CD4-positive, alpha-beta T cell (primary cell): ENCODE measurements at regions not wholly inside any gene's neighbourhood (a gene's known extent, or its start where the extent isn't known, plus 50 kb on each side); places are given as distances from the start of the nearest gene placed in this dataset.

ENCODE experiments used
- ATAC-seq: fragments of 200-7000 bp; cut with Tn5 transposase; one replicate; pipeline ENCODE4 v1.10.0; 2022; ENCODE audit warnings: mild to moderate bottlenecking; ENCODE audit not compliant: poor library complexity
- CTCF ChIA-PET: fragments of 350-600 bp; sonication (Branson Sonifier 250); formaldehyde crosslinking; loops from one replicate; lab custom pipeline; 2021; ENCODE audit warnings: antibody characterized with exemption, inconsistent platforms; lab: Charles Lee
- POLR2A ChIA-PET: fragments of 350-600 bp; sonication (Branson Sonifier 250); formaldehyde crosslinking; loops from one replicate; lab custom pipeline; 2021; ENCODE audit warnings: antibody characterized with exemption, inconsistent platforms; lab: Charles Lee
- DNase-seq, 14 experiments: peaks; one replicate each; pipeline ENCODE4 v3.0.0-alpha.2; 2013 to 2020; ENCODE audit warnings: mixed read lengths in 2 of 14
- H3K27ac ChIP-seq, 2 donors: one replicate each; pipeline versions ENCODE4 v1.5.1 to v1.7.0; 2013; ENCODE audit warnings: low read length in 2 of 2, low read depth in 1 of 2, mild to moderate bottlenecking in 1 of 2
- H3K27me3 ChIP-seq, 2 experiments: 1 replicate in 1 of 2; 2 replicates in 1 of 2; pipeline versions ENCODE4 v1.6.1 to v1.7.0; 2013; ENCODE audit warnings: low read length in 2 of 2, control low read depth in 1 of 2, mild to moderate bottlenecking in 1 of 2, moderate library complexity in 1 of 2; ENCODE audit not compliant: insufficient read depth in 2 of 2, control insufficient read depth in 1 of 2
- H3K36me3 ChIP-seq: one replicate; pipeline ENCODE4 v1.6.1; 2013; ENCODE audit warnings: low read length, control low read depth; ENCODE audit not compliant: insufficient read depth
- H3K4me1 ChIP-seq: one replicate; pipeline ENCODE4 v1.6.1; 2013; ENCODE audit warnings: low read length, control low read depth; ENCODE audit not compliant: insufficient read depth
- H3K4me3 ChIP-seq: one replicate; pipeline ENCODE4 v1.5.1; 2013; ENCODE audit warnings: mild to moderate bottlenecking, low read length, moderate library complexity
- H3K9me3 ChIP-seq, 2 experiments: 1 replicate in 1 of 2; 2 replicates in 1 of 2; pipeline versions ENCODE4 v1.6.1 to v1.7.0; 2013; ENCODE audit warnings: low read length in 2 of 2, mild to moderate bottlenecking in 2 of 2, control low read depth in 1 of 2, moderate library complexity in 1 of 2; ENCODE audit not compliant: control insufficient read depth in 1 of 2, insufficient read depth in 1 of 2
- H3K27ac Mint-ChIP-seq: one replicate; pipeline ENCODE4 v1.8.0; 2020; ENCODE audit warnings: mixed read lengths
- H3K27me3 Mint-ChIP-seq: one replicate; pipeline ENCODE4 v1.8.0; 2021; ENCODE audit warnings: mixed read lengths
- H3K36me3 Mint-ChIP-seq: one replicate; pipeline ENCODE4 v1.8.0; 2021; ENCODE audit warnings: low read depth, mixed read lengths
- H3K4me1 Mint-ChIP-seq: one replicate; pipeline ENCODE4 v1.8.0; 2021; ENCODE audit warnings: low read depth, mixed read lengths
- H3K4me3 Mint-ChIP-seq: one replicate; pipeline ENCODE4 v1.8.0; 2020; ENCODE audit warnings: mild to moderate bottlenecking, mixed read lengths
- H3K9me3 Mint-ChIP-seq: one replicate; pipeline ENCODE4 v1.8.0; 2020; ENCODE audit warnings: mixed read lengths
- CTCF ChIP-seq: fragments of 200-600 bp; IDR thresholded peaks from one replicate; pipeline ENCODE4 v1.8.0; 2022; ENCODE audit warnings: antibody characterized with exemption, mild to moderate bottlenecking
- intact Hi-C, 2 experiments: fragments of 100-400 bp; cut with DNase I in 1 of 2; cut with micrococcal nuclease in 1 of 2; formaldehyde crosslinking; loops; one replicate each; pipeline versions ENCODE4 v1.15.1 to v1.9.0; 2023 to 2025; cut with DNase I, micrococcal nuclease

DNA sequence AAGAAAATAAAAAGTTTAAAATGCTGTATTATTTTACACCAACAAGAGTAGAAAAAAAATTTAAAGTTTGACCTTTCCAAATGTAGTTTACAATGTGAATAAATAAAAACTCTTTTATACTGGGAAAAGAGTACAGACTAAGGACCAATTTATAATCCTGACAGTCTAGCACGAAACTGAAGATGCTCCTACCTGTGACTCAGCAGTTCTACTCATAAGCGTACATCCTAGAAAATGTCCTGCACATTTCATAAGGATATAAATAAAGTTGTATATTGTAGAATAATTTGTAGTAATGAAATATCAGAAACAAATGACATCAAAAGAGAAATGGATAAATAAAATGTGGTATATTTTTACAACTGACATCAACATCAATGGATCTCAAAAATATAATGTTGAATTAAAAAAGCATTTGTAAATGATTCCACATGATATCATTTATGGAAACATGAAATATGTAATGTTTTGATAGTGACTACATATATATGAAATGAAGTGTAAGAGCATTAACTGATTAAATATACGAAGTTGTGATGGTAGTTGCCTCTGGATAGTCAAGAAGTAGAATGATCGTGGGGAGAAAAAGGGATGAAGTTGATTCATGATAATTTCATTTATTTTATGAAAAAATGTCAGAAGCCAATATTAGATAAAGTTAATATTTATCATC is 161.3 kb upstream of the CBLB start:
- Mint-ChIP-seq H3K9me3 (no peaks in the 10 kb centered on the region), H3K4me3 (no peak overlapping the region), H3K27me3 (no peaks in the 10 kb centered on the region), H3K36me3 (no peaks in the 10 kb centered on the region), H3K4me1 (no peaks in the 10 kb centered on the region), H3K27ac (no peak overlapping the region)
- ATAC-seq (no peak), DNase-seq (no peak)
- CTCF ChIA-PET = no interaction called here
- no peaks in the 10 kb centered on the region for H3K4me1 ChIP-seq
- POLR2A ChIA-PET = no interaction called here
- no peaks in the 10 kb centered on the region for H3K27me3 ChIP-seq
- H3K27ac ChIP-seq = no peak overlapping the region
- intact Hi-C loops = no loop called here
- no peak overlapping the region for H3K4me3 ChIP-seq
- H3K36me3 ChIP-seq = no peaks in the 10 kb centered on the region
- no peaks in the 10 kb centered on the region for H3K9me3 ChIP-seq
- TF ChIP-seq CTCF = no peak

DNA sequence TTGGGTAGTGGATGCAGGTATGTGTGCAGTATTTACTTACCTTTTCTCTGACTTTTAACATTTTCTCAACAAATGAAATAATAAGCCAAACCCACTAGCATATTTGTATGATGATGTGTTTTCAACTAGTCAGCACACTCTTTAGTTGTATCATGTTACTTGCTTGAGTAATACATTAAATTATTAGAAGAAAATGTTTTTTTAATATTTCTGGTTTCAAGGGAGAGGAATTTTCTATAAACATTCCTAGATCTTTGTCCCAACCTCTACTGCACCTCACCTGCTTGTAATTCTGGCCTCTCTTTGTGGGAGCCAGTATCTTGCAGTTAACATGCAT is 161.8 kb upstream of the CBLB start:
- no peak overlapping the region for H3K4me3 Mint-ChIP-seq
- Histone ChIP-seq H3K27ac (no peak overlapping the region), H3K4me3 (no peak overlapping the region), H3K4me1 (no peaks in the 10 kb centered on the region), H3K36me3 (no peaks in the 10 kb centered on the region), H3K27me3 (no peaks in the 10 kb centered on the region), H3K9me3 (no peaks in the 10 kb centered on the region)
- intact Hi-C loops = no loop called here
- no peak for TF ChIP-seq CTCF
- DNase-seq (no peak), ATAC-seq (no peak)
- no peaks in the 10 kb centered on the region for H3K9me3 Mint-ChIP-seq
- H3K27ac Mint-ChIP-seq = no peak overlapping the region
- POLR2A ChIA-PET = no interaction called here
- H3K36me3 Mint-ChIP-seq = no peaks in the 10 kb centered on the region
- no peaks in the 10 kb centered on the region for H3K27me3 Mint-ChIP-seq
- no peaks in the 10 kb centered on the region for H3K4me1 Mint-ChIP-seq
- CTCF ChIA-PET = no interaction called here

DNA sequence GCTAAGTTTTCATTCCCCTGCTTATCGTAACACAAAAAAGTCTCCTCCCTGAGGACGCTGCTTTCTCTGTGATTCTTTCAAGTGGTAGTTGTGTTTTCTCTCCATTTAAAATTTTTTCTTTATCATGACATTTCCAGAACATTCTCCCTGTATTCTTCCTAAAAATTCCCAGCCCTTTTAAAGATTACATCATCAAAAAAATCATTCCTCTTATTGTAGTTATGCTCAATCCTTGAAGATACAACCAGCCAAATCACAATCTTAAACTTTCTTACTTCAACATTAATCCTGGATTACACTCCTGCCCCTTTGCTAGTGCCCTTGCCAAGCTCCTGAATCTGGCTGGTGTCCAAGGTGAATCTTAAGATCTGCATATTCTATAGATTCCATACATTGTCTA is 163.7 kb upstream of the CBLB start:
- no peaks in the 10 kb centered on the region for H3K36me3 ChIP-seq
- ATAC-seq (no peak), DNase-seq (no peak)
- TF ChIP-seq CTCF = no peak
- Mint-ChIP-seq H3K4me3 (no peak overlapping the region), H3K27ac (no peak overlapping the region), H3K9me3 (no peaks in the 10 kb centered on the region), H3K27me3 (no peaks in the 10 kb centered on the region), H3K36me3 (no peaks in the 10 kb centered on the region), H3K4me1 (no peaks in the 10 kb centered on the region)
- no peaks in the 10 kb centered on the region for H3K9me3 ChIP-seq
- intact Hi-C loops = no loop called here
- H3K4me1 ChIP-seq = no peaks in the 10 kb centered on the region
- H3K27me3 ChIP-seq = no peaks in the 10 kb centered on the region
- no peak overlapping the region for H3K4me3 ChIP-seq
- H3K27ac ChIP-seq = no peak overlapping the region
- CTCF ChIA-PET = no interaction called here
- POLR2A ChIA-PET = no interaction called here
